D341Med (cell line): ENCODE measurements at regions not wholly inside any gene's neighbourhood (a gene's known extent, or its start where the extent isn't known, plus 50 kb on each side); places are given as distances from the start of the nearest gene placed in this dataset.
"Not testable (repeated sequence)": the region's sequence is repeated elsewhere in the genome, so short reads cannot be mapped to it uniquely, and the experiment has no call there.

Experiments
- DNase-seq: peaks from one replicate; pipeline ENCODE4 v3.0.0; 2012; ENCODE audit warnings: low spot score

DNA sequence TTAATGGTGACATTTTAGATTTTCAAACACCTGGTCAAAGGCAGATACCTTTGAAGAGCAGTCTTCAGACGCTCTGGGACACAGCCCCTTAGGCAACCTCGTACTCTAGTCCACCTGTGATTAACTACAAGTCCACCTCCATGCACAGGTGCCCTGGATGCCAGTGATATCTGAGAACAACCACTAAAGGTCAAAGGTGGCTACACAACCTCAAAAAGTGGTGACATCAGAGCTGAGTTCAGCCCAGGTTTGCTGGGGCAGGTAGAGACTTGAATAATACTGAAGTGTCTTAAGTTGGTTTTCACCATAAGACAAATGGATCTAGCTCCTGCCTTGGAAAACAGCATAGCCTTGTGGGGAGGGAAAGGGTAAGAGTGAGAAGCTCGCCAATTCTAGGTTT lies 143.4 kb upstream of the ADO start:
- no peak for DNase-seq

DNA sequence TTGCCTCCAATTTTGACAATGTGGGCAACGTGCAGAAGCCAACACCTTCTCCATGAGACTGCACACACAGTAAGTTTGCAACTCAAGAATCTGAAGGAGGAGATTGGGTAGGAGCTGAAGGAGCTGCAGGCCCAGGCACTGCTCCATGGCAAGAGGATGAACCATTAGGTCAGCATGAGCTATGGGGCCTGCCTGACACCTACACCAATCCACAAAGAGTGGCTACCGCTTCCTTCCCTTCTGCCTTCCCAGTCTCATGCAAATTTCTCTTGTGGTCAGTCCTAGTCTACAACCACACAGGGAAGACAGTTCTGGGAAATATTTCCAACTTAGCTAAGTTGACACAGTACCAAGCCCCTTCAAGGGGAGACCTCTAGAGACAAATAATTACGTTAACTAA lies 142.0 kb upstream of the ADO start:
- DNase-seq, result no peak

DNA sequence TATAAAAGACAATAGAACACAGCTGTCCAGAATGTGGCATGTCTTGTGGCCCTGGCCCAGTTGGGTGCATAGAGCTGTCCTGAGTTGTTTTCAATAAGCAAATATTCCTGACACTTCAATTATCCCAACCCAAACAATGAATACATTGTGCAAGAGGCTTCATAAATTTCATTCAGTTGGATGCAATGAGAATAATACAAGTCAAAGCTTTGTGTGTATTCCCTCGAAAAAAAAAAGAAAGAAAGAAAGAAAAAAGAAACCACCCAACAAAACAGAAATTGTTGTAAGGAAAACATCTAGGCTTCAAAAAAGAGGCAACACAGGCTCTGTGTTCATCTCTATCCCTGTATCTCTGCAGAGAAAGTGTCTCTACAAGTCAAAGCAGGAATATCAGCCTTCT lies 138.7 kb upstream of the ADO start:
- no peak for DNase-seq

DNA sequence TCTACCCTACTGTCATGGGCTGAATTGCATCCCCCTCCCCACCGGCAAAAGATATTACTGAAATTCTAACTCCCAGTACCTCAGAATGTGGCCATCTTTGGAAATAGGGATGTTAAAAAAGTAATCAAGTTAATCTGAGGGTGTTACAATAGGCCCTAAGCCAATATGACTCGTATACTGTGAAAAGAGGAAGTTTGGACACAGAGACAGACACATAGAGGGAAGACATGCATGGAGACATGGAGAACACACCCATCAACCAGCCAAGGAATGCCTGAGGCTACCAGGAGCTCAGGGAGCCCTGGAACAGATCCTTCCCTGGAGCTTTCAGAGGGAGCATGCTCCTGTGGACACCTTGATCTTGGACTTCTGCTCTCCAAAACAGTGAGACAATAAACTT lies 138.2 kb upstream of the ADO start:
- no peak for DNase-seq

DNA sequence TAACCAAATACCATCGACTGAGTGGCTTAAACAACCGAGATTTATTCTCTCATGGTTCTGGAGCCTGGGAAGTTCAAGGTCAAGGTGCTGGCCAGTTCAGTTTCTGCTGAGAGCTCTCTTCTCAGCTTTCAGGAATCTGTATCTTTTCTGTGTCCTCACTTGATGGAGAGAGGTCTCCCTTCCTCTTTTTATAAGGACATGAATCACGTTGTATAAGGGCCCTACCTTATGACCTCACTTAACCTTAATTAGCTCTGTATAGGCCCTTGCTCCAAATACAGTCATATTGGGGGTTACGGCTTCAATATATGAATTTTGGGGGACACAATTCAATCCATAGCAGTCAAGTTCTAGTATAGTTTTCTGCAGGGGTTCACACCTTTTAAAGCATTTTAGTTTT lies 135.2 kb upstream of the ADO start:
- DNase-seq, result no peak

DNA sequence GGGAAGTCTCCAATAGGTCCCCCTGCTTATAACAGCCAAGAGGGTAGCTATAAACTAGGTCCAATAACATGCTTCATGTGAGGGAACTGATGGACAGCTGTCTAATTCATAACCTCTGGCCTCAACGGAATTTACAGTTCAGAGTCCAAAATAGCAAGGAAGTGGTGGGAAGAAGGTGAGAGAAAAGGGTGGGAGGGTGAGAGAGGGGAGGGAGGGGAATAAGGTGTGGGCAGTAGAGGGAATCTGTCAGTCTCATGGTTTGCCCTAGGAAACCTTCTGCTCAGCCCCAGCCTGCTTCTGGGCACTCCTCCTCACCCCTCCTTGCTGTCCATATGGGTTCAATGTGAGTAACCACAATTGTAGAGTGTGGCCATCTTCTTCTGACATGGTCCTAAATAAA lies 133.4 kb upstream of the ADO start:
- no peak for DNase-seq

DNA sequence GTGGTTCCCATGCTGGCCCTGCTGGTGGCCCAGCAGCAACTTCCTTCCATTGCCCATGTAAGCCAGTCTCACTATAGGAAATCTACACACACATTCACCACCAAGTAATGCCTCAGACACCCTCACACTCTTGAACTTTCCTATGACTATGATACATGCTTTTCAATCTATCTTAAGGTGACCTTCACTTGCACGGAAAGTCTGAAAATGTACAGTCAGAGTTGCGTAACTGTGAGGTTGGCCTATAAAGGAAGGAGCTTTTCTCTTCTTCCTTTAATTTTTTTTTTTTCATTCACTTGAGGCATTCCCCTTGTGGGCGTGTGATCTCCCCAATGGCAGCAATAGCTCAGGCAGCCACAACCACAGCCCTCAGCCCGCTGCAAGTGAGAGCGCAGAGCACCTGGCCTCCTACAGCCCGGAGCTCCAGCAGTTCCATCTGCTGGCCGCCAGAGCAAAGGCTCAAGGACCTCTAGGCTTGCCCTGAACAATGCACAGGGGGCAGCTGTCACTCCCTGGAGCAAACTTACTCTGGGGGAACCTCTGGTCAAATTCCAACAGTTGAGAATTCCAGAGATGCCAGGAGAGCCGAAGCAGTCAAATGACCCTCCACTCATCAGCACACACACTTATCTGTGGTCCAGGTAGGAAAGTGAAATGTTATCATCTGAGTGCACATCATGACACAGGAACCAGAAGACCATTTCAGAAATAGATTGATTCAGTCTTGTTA lies 123.1 kb upstream of the ADO start:
- DNase-seq, result no peak

DNA sequence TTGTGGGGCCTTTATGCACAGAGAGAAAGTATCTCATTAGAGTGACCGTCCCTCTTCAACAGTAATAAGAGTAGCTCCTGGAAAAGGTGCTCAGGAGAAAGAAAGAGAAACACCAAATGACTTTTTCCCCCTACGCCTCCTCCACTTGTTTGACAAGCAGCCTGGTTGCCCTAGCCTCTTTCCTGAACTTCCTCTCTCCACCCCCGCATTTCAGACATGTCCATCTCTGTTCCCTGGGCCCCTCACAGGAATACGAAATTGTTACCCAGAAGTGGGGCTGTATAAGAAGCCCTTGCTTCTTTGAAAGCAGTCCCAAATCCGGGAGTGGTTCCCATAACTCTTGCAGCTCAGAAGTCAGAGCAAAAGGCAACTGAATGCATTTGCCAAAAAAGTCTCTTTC lies 119.6 kb upstream of the ADO start:
- no peak for DNase-seq

DNA sequence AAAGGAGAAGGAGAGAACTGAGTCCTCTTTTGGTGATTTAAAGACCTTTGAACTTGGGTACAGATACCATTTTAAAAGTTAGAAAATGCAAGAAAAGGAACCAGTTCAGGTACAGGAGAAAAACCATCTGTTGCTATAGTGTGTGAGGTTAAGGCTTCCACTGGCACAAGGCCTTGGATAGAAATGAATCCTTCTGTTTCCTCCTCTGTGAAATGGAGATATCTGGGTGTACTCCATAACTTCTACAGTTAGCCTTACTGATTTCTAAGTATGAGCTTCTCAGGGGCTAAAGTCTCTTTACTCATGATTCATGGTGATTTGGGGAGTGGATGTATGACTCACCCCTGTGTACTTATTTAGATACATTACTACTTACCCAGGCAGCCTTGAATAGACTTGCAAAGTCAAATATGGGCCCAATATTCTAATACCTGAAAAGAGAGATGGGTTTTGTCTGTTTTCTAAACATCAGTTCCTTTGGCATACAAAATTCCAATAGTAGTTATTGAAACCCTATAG lies 117.2 kb upstream of the ADO start:
- no peak for DNase-seq

DNA sequence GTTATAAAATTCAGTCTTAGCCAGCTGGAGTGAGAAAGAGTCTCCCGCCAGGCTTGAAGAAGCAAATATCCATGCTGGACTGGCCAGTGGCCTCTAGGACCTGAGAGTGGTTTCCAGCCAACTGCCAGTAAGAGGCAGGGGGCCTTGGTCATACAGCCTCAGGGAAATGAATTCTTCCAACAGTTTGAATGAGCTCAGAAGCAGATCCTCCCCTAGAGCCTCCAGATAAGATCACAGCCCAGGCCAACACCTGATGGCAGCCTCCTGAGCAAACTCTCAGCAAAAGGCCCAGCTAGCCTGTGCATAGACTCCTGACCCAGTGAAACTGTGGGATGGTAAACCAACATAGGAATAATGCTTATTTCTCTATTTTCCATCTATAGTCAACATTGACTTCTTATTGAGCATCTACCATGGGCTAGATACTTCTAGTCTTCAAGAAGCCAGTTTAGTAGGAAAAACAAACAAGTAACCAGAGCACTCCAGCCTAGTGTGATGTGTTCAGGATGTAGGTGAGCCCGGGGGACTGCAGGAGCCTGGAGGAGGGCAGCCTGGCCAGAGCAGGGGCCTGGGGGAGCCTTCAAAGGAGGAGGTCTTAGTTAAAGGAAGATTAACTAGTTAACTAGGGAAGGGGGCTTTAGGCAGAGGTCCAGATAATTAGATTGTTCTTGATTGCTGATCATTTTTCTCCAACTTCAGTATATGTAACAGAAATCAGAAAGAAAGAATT lies 115.4 kb upstream of the ADO start:
- no peak for DNase-seq

DNA sequence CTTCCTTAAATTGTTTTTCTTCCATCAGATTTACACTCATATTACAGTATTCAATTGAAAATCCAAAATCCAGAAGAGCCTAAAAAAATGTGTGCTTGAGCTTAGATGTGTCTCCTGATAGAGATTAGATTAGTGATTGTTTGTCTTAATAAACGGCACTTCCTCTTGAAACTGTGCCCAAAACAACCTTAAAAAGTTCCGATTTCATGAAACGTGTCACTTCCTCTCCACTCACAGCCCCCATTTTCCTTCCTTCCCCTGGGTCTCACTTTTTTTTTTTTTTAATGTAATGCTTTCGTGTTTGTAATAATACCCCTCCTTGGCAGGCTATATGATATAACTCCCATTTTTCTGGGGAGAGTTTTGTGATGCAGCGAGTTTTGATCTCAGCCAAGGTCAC lies 114.8 kb upstream of the ADO start:
- no peak for DNase-seq

DNA sequence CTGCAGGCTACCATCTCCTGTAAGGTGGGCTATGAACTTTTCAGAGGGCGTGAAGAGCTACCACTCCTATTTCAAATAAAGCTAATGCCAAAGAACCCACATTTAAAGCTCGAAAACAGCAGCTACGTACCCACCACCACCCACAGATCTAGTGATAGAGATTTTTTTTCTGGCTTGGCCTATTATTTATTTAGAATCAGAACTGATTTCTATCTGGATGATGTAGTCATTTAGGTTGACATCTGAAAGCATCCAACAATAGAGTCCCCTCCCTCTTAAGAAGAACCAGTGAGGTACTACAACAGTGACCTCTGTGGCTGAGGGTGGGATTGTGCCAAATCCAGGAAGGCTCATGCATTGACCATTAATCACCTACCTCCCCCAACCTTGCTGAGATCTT lies 113.8 kb upstream of the ADO start:
- no peak for DNase-seq

DNA sequence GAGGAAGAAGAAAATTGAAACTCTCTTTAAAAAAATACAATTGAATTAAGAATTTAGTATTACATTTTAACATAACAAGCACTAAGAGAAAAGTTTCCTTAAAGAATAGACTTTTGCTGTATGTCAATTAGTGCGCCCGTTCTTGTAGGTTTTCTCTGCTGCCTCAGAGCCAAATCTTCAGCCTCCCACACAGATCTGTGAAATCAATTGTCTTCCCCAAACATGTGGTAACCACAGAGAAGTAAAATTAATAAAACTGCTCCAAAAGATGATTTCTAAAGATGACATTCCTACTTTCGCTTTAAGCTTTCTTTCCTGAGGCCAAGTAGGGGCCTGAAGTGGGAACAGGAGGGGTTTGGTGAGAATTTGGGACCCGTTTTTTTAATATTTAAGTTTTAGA lies 113.2 kb upstream of the ADO start:
- no peak for DNase-seq

DNA sequence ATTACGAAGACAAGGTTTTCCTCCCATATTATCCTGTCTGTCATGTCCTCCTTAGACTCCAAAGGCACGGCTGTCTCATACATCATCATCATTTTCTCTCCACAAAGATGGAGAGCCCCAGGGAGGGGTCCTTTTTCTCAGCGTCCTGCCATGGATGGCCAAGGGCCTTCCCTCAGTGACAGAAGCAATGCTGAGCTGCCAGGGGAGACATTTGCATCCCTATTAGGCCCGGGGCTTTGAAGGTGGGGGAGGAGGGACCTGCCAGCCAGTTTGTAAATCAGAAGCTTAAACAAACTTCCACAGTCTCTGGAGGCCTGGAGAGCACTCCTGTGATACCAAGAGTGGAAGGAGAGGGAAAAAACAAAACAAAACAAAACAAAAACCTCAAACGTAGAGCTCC lies 112.4 kb upstream of the ADO start:
- no peak for DNase-seq

DNA sequence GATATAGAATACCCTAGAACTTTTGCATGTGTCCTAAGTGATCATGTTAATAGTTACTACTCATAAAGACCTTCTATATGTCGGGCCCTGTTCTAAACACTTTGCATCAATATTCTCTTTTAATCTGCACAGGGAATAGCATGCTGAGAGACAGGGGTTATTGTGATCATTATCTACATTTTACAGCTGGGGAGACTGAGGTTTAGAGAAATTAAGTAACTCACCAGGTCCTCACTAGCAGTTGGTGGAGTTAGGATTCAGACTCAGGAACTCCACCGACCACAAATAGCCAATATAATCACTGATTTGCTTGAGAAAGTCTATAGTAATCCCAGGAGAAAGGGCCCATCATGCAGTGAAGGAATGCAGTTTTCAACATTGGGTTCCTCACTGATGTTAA lies 111.2 kb upstream of the ADO start:
- no peak for DNase-seq

DNA sequence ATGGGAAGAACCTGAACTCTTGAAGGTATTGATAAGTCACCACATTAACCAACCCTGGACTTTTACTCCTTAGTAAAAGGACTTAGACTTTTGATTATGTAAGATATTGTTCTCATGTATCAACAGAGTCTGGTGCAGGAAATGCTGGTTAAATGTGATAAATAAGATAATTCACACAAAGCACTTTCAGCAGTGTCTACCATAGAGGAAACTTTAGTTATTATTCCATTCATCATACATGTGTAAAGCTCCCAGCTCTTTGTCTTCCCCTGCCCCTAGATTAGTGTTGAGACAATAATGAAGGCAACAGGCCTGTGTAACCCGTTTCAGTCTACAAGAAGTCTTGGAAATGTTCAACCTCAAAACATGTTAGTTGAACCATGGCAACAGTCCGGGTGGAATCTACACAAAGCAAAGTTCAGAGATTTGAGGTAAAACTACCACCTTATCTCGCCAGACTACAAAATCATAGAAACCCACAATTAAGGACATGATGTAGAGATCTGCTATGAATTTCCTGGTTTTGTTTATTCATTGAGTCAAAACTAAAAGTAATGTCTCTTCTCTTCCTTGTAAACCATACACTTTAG lies 109.9 kb upstream of the ADO start:
- no peak for DNase-seq

DNA sequence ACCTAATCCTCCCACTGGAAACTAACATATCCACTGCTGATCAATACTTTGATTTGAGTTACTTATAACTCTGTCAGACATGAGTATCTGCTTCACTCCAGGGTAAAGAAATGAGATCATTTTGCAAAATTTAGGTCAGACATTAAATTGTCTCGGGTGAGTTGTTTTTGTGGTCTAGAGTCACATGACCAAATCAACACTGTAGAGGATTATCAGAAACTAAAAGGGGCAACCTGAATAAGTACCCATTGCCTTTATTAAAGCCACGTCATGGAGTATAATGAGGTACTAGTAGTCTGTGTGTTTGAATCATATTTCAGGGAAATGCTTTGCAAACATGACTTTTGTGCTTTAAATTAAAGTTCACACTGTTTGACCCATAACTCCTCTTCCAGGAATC lies 107.7 kb upstream of the ADO start:
- DNase-seq, result no peak

DNA sequence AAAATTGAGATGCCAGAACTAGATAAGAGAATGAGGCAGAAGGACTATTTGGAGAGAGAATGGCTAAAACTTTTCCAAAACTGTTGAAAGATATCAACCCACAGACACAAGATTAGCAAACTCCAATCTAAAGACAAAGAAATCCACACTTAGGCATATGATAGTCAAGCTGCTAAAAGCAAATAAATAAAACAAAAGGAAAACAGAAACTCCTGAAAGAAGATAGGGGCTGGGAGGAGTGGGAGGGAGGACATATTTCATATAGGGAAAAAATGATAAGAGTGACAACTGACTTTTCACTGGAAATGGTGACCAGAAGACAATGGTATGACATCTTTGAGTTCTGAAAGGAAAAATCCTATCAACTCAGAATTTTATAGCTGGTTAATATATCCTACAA lies 105.4 kb upstream of the ADO start:
- DNase-seq, result no peak

DNA sequence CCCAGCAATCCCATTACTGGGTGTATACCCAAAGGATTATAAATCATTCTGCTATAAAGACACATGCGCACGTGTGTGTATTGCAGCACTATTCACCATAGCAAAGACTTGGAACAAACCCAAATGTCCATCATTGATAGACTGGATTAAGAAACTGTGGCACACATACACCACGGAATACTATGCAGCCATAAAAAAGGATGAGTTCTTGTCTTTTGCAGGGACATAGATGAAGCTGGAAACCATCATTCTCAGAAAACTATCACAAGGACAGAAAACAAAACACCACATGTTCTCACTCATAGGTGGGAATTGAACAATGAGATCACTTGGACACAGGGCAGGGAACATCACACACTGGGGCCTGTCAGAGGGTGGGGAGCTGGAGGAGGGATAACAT lies 100.4 kb upstream of the ADO start:
- DNase-seq, result not testable (repeated sequence)

DNA sequence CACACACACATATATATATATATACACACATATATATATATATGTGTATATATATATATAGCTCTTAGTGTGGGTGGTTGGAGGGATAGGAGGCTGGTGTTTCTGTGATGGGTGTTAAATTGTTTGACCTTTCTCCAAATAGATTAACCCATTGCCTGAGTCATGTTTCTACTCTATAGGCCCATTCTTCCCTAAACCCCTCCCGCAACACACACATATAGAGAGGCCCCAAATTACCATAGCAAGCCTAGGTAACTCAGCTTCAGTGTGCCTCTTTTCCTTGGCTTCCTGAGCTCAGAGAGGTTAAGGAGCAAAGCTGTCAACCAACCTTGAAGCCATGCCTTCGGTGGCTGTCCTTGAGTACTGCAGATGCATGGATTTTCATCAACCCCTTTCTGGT lies 98.7 kb upstream of the ADO start:
- no peak for DNase-seq

DNA sequence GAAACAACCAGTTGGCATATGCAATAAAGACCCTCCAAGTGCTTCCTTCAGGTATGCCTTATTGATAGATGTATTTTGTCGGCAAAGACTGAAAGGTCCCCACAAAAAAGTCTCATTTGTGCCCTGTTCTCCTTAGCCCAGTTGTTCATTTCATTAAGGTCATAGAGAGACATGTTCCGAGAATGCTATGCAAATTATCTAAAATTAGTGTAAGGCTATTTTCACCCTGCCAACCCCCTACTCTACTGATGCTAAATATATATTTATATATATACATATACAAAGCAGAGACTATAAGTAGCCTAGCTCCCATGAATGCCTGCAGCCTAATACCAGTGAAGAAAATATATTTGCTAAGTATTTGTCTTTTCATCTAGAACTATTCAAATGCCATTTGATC lies 96.7 kb upstream of the ADO start:
- no peak for DNase-seq

DNA sequence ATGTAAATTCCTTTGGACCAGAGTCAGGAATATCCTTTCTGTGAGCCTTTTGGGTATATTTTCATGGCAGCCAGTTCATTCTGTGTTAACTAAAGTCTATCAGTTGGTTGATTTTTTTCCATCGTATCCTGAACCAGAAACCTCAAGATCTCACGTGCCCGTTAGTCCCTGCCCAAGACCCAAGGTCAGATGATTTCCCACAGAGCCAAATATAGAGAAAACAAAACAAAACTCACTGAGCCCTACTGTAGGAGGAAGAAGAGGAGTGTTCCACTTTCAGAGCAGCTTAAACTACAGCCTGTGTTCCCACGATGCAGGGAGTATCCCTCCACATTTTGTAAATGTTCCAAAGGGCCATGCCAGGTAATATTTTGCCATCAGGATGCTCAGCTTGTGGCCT lies 96.0 kb upstream of the ADO start:
- DNase-seq, result no peak

DNA sequence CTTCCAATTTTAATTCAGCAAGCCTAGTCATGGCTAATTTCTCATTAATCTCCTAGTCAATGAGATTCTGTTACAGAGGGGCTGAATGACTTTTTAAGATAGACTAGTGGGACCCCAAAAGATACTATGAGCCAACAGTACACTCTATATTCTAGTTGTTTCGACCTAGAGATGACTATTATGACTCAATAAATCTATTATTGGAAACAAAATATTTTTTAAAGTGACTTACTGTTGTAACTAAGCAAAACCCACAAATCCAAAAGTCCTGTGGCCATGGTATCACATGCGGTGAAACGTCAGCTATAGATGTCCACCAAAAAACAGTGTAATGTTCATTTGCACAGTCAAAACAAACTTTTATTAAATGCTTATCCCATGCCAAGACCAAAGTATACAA lies 95.3 kb upstream of the ADO start:
- no peak for DNase-seq

DNA sequence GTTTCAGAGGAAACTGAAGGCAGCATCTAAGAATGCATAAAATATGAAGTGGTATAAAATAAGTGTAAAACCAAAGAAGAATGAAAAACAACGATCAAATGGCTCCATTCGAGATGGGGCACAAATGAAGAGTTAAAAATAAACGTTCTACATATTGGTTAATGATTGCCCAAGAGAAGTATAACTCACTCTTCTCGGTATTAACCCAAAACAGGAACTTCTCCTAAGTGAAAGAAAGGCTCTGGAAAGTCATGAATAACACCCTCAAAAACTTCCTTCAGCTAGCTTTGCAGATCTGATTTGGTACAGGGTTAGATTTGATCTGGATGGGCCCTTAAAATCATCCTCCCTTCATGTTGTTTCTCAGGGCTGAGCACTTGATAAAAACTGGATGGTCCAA lies 94.3 kb upstream of the ADO start:
- no peak for DNase-seq
